Parathyroid adenoma (tissue), 2 donors: ENCODE measurements at regions not wholly inside any gene's neighbourhood (a gene's known extent, or its start where the extent isn't known, plus 50 kb on each side); places are given as distances from the start of the nearest gene placed in this dataset.

ENCODE experiments used
- H2AFZ ChIP-seq: fragments of 300-600 bp; sonication (generic); one replicate; pipeline ENCODE4 v1.7.0; 2017; ENCODE audit warnings: antibody characterized with exemption, mild to moderate bottlenecking
- H3K27ac ChIP-seq: fragments of 300-600 bp; sonication (generic); one replicate; pipeline ENCODE4 v1.7.0; 2017
- H3K27me3 ChIP-seq: fragments of 300-600 bp; sonication (generic); one replicate; pipeline ENCODE4 v1.7.0; 2017; ENCODE audit warnings: low read length; ENCODE audit not compliant: control insufficient read depth, insufficient read depth
- H3K36me3 ChIP-seq: fragments of 300-600 bp; sonication (generic); one replicate; pipeline ENCODE4 v1.7.0; 2017; ENCODE audit warnings: low read length; ENCODE audit not compliant: control insufficient read depth, insufficient read depth
- H3K4me1 ChIP-seq: fragments of 300-600 bp; sonication (generic); one replicate; pipeline ENCODE4 v1.7.0; 2017; ENCODE audit warnings: control low read depth
- H3K4me2 ChIP-seq: fragments of 300-600 bp; sonication (generic); one replicate; pipeline ENCODE4 v1.7.0; 2017; ENCODE audit warnings: low read length
- H3K4me3 ChIP-seq: fragments of 300-600 bp; sonication (generic); one replicate; pipeline ENCODE4 v1.7.0; 2017; ENCODE audit warnings: low read depth, low read length
- H3K79me2 ChIP-seq: fragments of 300-600 bp; sonication (generic); one replicate; pipeline ENCODE4 v1.7.0; 2017; ENCODE audit warnings: control low read depth
- H3K9ac ChIP-seq: fragments of 300-600 bp; sonication (generic); one replicate; pipeline ENCODE4 v1.7.0; 2017; ENCODE audit warnings: mild to moderate bottlenecking
- H3K9me3 ChIP-seq: fragments of 300-600 bp; sonication (generic); one replicate; pipeline ENCODE4 v1.7.0; 2017; ENCODE audit warnings: low read length; ENCODE audit not compliant: control insufficient read depth
- CTCF ChIP-seq: fragments of 300-600 bp; sonication (generic); IDR thresholded peaks from one replicate; pipeline ENCODE4 v1.7.0; 2017; ENCODE audit warnings: antibody characterized with exemption, mild to moderate bottlenecking
- donor health status: primary hyperparathyroidism.

GRCh38 chr7:38052786-38053185 is 125.3 kb upstream of the STARD3NL start:
- no peaks in the 10 kb centered on the region for H3K79me2 ChIP-seq
- no peaks in the 10 kb centered on the region for H3K9me3 ChIP-seq
- H3K4me3 ChIP-seq = no peak overlapping the region
- H3K9ac ChIP-seq = no peak overlapping the region
- TF ChIP-seq CTCF = no peak
- no peak overlapping the region for H2AFZ ChIP-seq
- H3K4me1 ChIP-seq = no peaks in the 10 kb centered on the region
- H3K27ac ChIP-seq = no peak overlapping the region
- H3K36me3 ChIP-seq = no peaks in the 10 kb centered on the region
- H3K4me2 ChIP-seq = no peak overlapping the region
- no peaks in the 10 kb centered on the region for H3K27me3 ChIP-seq

- H3K9ac ChIP-seq = no peak overlapping the region
- H2AFZ ChIP-seq = no peak overlapping the region
- no peak overlapping the region for H3K4me3 ChIP-seq
- no peak for TF ChIP-seq CTCF
- H3K4me1 ChIP-seq = no peaks in the 10 kb centered on the region
- no peak overlapping the region for H3K4me2 ChIP-seq
- H3K27me3 ChIP-seq = no peaks in the 10 kb centered on the region
- no peak overlapping the region for H3K27ac ChIP-seq
- H3K9me3 ChIP-seq = no peaks in the 10 kb centered on the region
- no peaks in the 10 kb centered on the region for H3K79me2 ChIP-seq
- no peaks in the 10 kb centered on the region for H3K36me3 ChIP-seq
These were observed 123.8 kb upstream of the STARD3NL start for GRCh38 chr7:38054199-38054598.

GRCh38 chr7:38057829-38058228 is 120.2 kb upstream of the STARD3NL start:
- H3K4me2 ChIP-seq = no peak overlapping the region
- H3K4me1 ChIP-seq = no peaks in the 10 kb centered on the region
- no peak overlapping the region for H3K27ac ChIP-seq
- H3K79me2 ChIP-seq = no peaks in the 10 kb centered on the region
- H3K9me3 ChIP-seq = no peaks in the 10 kb centered on the region
- H3K36me3 ChIP-seq = no peaks in the 10 kb centered on the region
- H3K4me3 ChIP-seq = no peak overlapping the region
- no peak for TF ChIP-seq CTCF
- no peak overlapping the region for H3K9ac ChIP-seq
- no peak overlapping the region for H2AFZ ChIP-seq
- no peaks in the 10 kb centered on the region for H3K27me3 ChIP-seq

GRCh38 chr7:38060116-38060515 is 117.9 kb upstream of the STARD3NL start:
- no peak overlapping the region for H3K4me2 ChIP-seq
- H3K4me3 ChIP-seq = no peak overlapping the region
- H3K9me3 ChIP-seq = no peaks in the 10 kb centered on the region
- no peak for TF ChIP-seq CTCF
- H2AFZ ChIP-seq = no peak overlapping the region
- H3K27me3 ChIP-seq = no peaks in the 10 kb centered on the region
- no peaks in the 10 kb centered on the region for H3K4me1 ChIP-seq
- no peaks in the 10 kb centered on the region for H3K36me3 ChIP-seq
- H3K27ac ChIP-seq = no peak overlapping the region
- no peaks in the 10 kb centered on the region for H3K79me2 ChIP-seq
- H3K9ac ChIP-seq = no peak overlapping the region

GRCh38 chr7:38060637-38061036 is 117.4 kb upstream of the STARD3NL start:
- Histone ChIP-seq H2AFZ (no peak overlapping the region), H3K9ac (no peak overlapping the region), H3K4me3 (no peak overlapping the region), H3K79me2 (no peaks in the 10 kb centered on the region), H3K4me2 (no peak overlapping the region), H3K27ac (no peak overlapping the region), H3K36me3 (no peaks in the 10 kb centered on the region), H3K27me3 (no peaks in the 10 kb centered on the region), H3K4me1 (no peaks in the 10 kb centered on the region), H3K9me3 (no peaks in the 10 kb centered on the region)
- TF ChIP-seq CTCF = no peak
